HG03095 (cell line): ENCODE measurements at regions not wholly inside any gene's neighbourhood (a gene's known extent, or its start where the extent isn't known, plus 50 kb on each side); places are given as distances from the start of the nearest gene placed in this dataset.
"Not testable (repeated sequence)": the region's sequence is repeated elsewhere in the genome, so short reads cannot be mapped to it uniquely, and the experiment has no call there.

Source experiments
- ATAC-seq: cut with Tn5 transposase; IDR thresholded peaks from one replicate; pipeline ENCODE4 v1.9.1; 2021; ENCODE audit warnings: moderate library complexity; ENCODE audit not compliant: unreplicated experiment

DNA sequence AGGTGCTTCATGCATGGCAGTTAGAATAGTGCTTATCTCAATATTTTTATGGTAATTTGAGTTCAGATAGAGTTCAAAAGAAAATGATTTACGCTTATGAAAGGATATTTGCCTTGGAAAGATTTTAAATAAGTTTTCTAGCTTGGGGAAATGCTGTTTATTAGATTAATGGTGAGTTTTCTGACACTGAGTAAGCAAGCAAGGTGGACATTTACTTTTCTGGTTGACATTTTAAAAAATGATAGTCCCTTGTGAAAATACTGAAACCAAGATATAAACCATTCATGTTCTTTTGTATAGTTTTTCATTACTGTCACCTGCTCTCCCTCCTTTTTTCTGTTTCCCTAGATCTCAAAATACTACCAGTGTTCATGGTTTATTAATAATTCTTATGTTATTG, 1034.8 kb upstream of the SPRY2 start:
- ATAC-seq = no peak

DNA sequence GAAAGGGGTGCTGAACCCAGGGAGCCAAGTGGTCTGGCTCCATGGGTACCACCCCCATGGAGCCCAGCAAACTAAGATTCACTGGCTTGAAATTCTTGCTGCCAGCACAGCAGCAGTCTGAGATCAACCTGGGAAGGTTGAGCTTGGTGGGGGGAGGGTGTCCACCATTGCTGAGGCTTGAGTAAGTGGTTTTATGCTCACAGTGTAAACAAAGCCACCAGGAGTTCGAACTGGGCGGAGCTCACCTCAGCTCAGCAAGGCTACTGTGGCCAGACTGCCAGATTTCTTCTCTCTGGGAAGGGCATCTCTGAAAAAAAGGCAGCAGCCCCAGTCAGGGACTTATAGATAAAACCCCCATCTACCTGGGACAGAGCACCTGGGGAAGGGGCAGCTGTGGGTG, 1021.8 kb upstream of the SPRY2 start:
- not testable (repeated sequence) for ATAC-seq

DNA sequence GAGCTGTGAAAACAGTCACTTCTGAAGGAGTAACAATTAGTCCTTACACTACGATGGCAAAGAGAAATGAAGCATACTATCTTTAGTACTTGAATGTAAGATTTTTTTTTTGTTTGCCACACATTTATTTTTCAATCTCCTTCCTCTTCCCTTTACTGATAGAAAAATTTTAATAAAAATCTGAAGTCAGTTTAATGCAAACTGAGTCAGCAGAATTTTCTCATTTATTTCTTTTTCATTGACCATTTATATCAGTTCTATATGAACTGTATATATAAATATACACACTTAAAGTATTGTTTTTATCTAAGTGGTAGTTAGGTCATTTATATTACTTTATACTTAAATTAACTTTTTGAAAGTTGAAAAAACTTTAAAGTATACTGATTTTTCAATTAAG, 1009.1 kb upstream of the SPRY2 start:
- ATAC-seq = no peak

- ATAC-seq = not testable (repeated sequence)
Observed at GRCh38 chr13:81340118-81341069, 999.5 kb upstream of the SPRY2 start.

- not testable (repeated sequence) for ATAC-seq
Observed at GRCh38 chr13:81339666-81340065, 998.7 kb upstream of the SPRY2 start.

GRCh38 chr13:81334481-81334880, 993.6 kb upstream of the SPRY2 start:
- no peak for ATAC-seq

DNA sequence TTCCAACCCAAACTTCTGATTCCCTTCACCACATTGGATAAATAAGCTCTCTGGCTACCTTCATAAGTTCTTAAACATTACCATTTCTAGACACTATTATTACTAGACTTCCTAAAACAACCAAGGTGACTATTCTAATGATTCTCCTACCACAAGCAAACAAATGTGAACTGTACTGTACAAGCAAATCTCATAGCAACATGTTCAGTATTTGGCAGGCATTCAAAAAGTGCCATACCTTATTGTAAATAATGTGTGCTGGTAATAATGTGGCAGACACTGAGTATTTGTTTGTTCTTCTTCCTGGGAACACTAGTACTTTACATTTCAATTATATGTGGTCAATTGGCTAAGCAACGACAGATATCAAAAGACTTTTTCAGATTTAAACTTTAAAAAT, 986.0 kb upstream of the SPRY2 start:
- ATAC-seq = no peak

DNA sequence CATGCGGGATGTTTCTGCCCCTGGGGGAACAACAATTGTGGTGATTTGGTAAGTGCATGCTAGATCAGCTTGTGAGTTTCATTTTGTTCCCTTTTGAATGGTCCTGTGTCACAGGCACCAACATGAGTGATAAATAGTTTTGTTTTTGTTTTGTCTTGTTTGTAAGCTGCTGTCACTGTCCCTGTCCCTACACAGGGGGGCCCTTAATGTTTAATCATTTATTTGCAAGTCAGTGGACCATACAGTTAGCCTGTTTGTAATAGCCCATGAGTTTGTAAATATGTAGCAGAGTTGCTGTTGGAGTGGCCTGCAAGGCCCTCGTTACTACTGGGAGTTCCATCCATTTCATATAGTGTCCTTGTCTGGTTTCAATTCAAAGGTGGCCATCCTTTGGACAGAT, 979.6 kb upstream of the SPRY2 start:
- no peak for ATAC-seq

DNA sequence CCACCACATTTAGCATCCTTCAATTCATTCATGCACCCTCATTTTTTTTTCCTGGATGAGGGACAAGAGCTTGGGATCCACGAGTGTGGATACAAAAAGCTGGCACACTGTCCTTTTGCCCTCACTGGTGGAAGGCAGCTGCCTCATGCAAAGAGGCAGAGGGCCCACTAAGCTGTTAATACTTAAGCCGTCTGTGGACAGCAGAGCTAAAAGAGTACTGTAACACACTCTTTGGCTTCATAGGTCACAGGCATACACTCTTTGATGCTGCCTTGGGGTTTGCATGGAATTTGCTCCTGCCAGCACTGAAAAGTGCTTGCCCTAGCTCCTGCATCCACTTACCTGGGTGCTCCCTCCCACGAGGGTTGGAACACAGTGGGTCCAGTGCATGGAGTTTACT, 978.4 kb upstream of the SPRY2 start:
- ATAC-seq = no peak

DNA sequence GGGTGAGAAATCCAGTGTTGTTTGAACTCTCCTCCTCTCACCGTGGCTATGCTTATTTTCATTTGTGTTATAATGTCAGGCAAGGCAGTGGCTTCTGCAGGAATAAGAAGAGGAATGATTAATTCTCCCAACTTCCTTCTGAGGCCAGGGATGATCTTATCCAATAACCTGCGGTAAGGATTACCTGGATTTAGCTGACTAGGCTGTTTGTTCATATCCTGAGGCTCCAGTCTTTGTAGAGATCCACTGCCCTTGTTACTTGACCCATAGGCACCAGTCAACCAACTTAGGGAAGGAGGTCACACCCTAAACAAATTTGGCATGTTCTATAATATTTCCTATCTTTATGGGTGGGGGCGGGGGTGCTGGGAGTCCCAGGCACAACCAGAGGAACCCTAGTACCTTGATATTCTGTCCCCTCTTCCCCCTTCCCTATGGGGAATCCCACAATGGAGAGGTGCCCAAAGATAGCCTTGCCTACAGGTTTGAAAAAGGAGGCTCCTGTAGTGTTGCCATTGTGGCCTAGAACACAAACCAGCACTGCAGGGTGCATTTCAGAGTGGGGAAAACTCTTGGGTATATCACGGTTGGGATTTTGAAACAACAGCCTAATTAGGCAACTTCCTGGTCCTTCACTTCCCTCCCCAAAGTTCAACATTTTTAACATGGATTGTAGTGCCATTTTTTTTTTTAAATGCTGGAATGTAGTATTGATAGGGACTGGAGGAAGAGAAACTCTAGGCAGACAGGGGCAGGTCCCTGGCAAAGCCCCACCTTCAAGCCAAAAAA, 977.5 kb upstream of the SPRY2 start:
- no peak for ATAC-seq

DNA sequence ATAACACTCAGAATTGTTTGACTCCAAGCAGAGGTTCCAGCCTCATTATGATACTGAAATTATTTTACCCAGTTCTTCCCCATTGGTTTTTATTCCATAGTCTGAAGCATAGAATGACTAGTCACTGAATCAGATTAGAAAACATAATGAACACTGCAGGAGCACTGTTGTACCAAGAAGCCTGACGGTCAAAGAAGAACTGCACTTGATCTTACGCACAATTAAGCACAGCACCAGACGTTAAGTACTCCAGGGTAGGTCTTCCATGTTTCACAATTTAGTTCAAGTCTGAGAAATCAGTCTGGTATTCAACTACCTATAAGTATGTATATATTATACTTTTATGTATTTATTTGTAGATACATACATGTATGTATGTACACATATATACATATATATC, 973.5 kb upstream of the SPRY2 start:
- ATAC-seq = no peak

DNA sequence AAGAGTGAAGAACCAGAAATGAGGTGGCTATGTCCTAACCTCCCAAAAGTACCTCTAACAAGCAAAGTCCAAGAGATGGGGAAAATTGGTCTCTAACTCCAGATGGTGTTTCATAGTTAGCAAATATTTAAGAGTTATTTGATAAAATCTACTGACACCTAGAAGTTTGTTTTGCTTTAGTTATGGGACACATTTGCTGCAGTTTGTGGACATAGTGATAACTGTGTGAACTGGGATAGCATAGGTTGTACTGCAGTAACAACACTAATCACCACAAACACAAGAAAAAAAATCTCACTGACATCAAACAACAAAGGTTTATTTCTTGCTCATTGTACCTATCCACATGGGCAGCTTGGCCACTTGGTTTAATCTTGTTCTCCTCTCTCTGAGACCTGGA, 965.0 kb upstream of the SPRY2 start:
- no peak for ATAC-seq

GRCh38 chr13:81304121-81304659, 963.3 kb upstream of the SPRY2 start:
- ATAC-seq = no peak

- no peak for ATAC-seq
Observed at GRCh38 chr13:81302677-81303076, 961.8 kb upstream of the SPRY2 start.

GRCh38 chr13:81302125-81302524, 961.2 kb upstream of the SPRY2 start:
- no peak for ATAC-seq

- no peak for ATAC-seq
Observed at GRCh38 chr13:81295177-81295576, 954.3 kb upstream of the SPRY2 start.

DNA sequence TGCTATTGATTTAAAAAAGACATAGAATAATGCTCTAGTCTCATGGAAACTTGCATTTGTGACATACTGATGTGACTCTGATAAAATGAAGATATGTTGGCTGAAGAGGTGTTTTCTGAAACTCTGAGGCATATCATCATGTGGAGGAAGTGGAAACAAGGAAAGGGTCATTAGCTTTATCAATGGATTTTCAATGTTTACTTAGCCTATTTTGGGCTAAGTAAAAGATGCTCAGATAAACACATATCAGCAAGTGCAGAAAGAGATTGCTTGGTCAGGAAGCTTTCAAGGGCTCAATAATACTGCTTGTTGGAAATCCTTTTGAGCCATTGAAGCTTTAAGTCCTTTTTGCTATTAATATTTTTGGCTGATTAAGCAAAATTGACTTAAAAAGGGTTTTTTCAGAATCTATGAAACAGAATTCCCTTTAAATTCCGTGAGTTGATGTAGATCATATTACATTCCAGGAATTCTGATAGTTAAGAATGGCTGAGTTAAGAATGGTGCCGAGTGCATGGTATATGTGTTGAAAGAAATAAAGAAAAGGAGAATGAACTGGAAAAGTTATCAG, 952.8 kb upstream of the SPRY2 start:
- ATAC-seq = no peak

- no peak for ATAC-seq
Observed at GRCh38 chr13:81283561-81283960, 942.6 kb upstream of the SPRY2 start.

- no peak for ATAC-seq
Observed at GRCh38 chr13:81283062-81283461, 942.1 kb upstream of the SPRY2 start.

DNA sequence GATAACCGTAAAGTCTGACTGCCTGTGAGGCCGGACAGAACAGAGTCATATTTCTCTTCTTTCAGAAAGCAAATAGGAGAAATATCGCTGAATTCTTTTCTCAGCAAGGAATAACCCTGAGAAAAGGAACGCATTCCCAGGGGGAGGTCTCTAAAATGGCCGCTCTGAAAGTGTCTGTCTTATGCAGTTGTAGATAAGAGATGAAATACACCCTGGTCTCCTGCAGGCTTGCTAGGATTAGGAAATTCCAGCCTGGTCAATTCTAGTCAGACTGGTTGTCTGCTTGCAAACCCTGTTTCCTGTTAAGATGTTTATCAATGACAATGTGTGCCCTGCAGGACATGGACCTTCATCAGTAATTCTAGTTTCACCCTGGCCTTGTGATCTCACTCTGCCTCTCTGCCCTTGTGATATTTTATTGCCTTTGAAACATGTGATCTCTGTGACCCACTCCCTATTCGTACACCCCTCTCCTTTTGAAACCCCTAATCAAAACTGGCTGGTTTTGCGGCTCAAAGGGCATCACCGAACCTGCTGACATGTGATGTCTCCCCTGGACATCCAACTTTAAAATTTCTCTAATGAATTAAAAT, 934.8 kb upstream of the SPRY2 start:
- ATAC-seq = no peak

DNA sequence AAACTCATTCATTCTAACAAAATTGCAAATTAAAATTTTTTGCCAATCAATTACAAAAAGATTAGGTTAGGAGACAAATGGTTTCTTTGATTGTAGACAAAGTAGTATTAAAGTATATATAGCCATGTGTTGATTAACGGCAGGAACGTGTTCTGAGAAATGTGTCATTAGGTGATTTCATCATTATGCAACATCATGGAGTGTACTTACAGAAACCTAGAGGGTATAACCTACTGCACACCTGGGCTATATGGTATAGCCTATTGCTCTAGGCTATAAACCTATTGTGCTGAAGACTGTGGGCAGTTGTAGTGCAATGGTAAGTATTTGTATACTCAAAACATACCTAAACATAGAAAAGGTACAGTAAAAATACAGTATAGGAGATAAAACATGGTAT, 906.8 kb upstream of the SPRY2 start:
- no peak for ATAC-seq
